Superior temporal gyrus (tissue), 1 donor: ENCODE measurements at regions not wholly inside any gene's neighbourhood (a gene's known extent, or its start where the extent isn't known, plus 50 kb on each side); places are given as distances from the start of the nearest gene placed in this dataset.
A peak's percentile ranks its signal among the peaks of the same experiment; 100 is the strongest.

Experiments used
- DNase-seq: peaks from one replicate; pipeline ENCODE4 v3.0.0-alpha.2; 2016; ENCODE audit errors: extremely low spot score

DNA sequence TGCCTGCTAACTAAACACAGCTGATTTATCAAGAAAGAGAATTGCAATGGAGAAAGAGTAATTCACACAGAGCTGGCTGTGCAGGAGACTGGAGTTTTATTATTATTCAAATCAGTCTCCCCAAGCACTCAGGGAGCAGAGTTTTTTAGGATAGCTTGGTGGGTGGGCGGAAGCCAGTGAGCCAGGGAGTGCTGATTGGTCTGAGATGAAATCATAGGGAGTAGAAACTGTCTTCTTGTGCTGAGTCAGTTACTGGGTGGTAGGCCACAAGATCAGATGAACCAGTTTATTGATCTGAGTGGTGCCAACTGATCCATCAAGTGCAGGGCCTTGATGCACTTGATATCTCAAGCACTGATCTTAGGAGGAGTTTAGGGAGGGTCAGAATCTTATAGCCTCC is 891.9 kb upstream of the CADM2 start:
- no peak for DNase-seq

DNA sequence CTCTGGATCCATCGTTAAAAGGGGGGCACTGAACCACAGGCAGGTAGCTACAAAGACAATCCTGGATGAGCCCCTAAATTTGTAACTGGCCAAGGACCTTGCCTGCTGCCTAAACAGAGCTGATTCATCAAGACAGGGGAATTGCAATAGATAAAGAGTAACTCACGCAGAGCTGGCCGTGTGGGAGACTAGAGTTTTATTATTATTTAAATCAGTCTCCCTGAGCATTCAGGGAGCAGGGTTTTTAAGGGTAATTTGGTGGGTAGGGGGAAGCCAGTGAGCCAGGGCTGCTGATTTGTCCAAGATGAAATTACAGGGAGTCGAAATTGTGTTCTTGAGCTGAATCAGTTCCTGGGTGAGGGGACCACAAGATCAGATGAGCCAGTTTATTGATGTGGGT is 885.1 kb upstream of the CADM2 start:
- no peak for DNase-seq

DNA sequence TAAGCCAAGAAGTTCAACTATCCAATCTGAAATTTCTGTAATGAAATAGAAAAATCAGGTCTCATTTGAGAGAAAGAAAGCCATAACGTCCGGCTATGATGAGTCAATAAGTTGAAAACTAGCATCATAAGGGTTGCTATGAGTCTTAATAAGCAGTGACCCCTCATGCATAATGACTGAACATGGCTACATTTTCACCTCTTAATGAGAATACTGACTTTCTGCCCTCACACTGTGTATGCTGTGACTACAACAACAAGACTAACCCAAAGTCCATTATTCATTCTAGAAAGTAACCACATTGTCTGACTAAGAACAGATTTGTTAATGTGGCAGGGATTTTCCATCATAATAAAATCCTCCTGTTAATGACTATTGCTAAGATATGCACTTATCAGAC is 884.0 kb upstream of the CADM2 start:
- DNase-seq, result no peak

DNA sequence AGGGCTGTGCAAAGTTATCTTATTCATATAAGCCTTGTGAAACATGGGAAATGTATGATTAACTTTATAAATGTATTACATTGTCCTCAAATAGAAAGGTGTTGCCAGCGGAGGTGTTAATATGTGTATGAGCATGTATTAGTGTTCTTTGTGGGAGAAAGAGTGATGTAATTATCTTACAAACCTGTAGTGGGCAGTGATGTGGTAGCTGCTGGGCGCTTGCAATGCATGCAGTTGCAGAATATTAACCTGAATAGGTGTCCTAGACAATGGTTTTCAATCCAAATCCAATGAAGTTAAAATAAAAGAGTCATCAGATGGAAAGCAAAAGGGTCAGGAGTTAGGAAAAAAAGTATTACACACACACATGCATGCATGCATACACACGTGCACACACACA is 881.3 kb upstream of the CADM2 start:
- no peak for DNase-seq

- DNase-seq, result no peak
Measured at GRCh38 chr3:84082726-84083125, 876.1 kb upstream of the CADM2 start.

- DNase-seq, result no peak
Measured at GRCh38 chr3:84092907-84093306, 865.9 kb upstream of the CADM2 start.

GRCh38 chr3:84096188-84096587 is 862.6 kb upstream of the CADM2 start:
- no peak for DNase-seq

GRCh38 chr3:84100861-84101260 is 857.9 kb upstream of the CADM2 start:
- DNase-seq, result no peak

- peak; percentile 80 for DNase-seq
Measured at GRCh38 chr3:84108442-84108971, 850.3 kb upstream of the CADM2 start.

- DNase-seq, result no peak
Measured at GRCh38 chr3:84109911-84110310, 848.9 kb upstream of the CADM2 start.

- DNase-seq, result no peak
Measured at GRCh38 chr3:84110787-84111186, 848.0 kb upstream of the CADM2 start.

- DNase-seq, result no peak
Measured at GRCh38 chr3:84125201-84125721, 833.5 kb upstream of the CADM2 start.

GRCh38 chr3:84125760-84126159 is 833.0 kb upstream of the CADM2 start:
- DNase-seq, result no peak

GRCh38 chr3:84126160-84126559 is 832.6 kb upstream of the CADM2 start:
- DNase-seq, result no peak

- DNase-seq, result no peak
Measured at GRCh38 chr3:84128024-84128423, 830.8 kb upstream of the CADM2 start.

DNA sequence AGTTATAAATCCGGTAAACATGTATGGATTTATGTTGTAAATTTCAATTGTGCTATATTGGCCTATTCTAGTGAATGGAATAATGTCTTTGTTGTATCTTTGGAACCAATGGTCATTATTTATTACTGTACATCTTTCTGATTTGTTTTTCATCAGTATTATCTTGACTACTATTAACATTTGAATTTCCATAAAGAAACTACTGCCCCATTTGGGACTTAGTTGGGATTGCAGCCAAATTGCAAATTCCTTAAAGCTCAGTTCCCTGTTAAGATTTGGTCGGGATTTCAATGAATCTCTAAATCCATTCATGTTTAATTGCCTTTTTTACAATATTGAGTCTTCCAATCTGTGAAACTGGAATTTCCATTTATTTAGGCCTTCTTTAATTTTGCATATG is 822.4 kb upstream of the CADM2 start:
- no peak for DNase-seq

DNA sequence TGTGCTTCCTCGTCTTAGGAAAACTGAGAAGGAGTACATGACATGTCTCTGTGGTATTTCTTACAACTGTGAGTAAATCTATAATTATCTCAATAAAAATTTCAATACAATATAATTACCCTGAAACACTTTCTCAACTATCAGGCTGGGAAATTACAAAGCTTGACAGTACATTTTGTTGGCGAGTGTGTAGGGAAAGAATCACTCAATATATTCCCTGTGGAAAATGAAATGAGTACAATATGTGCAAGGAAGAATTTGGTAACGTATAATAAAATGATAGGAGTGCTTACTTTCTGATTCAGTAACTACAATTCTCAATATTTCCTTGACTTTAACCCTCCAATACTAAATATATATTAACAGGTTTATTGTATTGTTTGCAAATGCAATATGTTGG is 818.2 kb upstream of the CADM2 start:
- DNase-seq, result no peak

DNA sequence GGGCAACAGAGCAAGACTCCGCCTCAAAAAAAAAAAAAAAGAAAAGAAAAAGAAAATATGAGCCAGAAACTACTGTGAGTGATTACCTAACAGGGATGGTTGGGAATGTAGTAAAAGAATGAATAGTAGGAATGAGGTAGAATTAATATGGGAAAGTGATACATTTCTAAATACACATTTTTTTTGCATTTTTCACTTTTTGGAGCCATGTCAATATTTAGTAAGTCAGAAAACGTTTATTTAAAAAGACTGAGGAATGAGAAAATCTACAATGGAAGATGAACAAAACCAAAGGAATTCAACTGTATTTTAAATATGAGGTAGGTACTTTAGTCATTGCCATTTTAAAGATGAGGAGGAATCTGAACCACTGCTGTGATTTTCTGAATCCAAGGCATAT is 817.2 kb upstream of the CADM2 start:
- no peak for DNase-seq

DNA sequence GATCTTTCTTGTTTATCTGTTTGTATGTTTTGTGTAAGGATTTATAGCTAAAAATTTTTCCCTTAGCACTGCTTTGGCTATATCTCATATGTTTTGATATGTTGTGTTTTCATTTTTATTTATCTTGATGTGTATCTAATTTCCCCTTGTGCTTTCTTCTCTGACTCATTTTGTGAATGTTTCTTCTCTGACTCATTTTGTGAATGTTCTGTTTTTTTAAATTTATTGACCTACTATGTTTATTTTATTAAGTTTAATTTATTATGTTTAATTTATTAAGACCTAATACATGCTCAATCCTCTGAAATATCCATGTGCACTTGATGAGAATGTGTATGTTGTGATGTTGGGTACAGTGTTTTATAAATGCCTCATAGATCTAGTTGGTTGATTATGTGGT is 793.5 kb upstream of the CADM2 start:
- DNase-seq, result no peak

- DNase-seq, result no peak
Measured at GRCh38 chr3:84175449-84175848, 783.3 kb upstream of the CADM2 start.

GRCh38 chr3:84184937-84185336 is 773.9 kb upstream of the CADM2 start:
- DNase-seq, result no peak

- DNase-seq, result no peak
Measured at GRCh38 chr3:84194029-84194428, 764.8 kb upstream of the CADM2 start.

DNA sequence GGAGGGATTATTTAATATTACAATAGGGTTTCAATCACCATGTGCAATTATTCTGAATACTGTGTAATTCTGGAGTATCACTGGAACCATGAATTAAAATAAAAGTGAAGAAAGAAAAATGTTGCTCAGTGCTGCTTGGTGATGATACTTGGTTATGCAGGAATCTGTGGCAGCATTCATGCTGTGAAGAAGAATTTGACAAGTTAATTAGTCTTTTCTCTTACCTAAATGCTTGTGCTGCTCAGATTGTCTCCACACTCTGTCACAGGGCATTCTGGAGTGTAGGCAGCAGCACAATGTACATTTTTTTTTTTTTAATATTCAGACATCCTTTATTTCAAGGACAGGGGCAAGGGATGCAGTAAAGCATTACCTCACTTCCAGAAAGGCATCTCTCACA is 749.3 kb upstream of the CADM2 start:
- DNase-seq, result no peak

DNA sequence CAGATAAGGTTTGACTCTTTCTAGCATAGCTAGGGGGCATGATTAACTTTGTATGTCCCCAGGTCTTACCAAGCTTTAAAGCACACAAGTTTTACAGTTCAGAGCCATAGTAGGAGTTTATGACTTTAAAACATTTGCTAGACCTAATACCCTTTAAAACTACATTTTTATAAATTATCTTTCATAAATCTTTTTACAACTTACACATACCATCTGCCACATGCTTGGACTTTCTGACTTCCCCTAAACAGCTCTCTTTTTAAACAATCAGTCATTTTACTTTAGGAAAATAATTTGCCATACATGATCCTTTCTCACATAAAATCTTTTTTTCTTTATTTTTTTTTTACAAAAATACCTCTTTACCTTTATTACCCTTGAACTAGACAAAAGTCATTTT is 735.3 kb upstream of the CADM2 start:
- DNase-seq, result no peak
